Muscle of leg (tissue), 3 donors: ENCODE measurements at regions not wholly inside any gene's neighbourhood (a gene's known extent, or its start where the extent isn't known, plus 50 kb on each side); places are given as distances from the start of the nearest gene placed in this dataset.
"Not testable (repeated sequence)": the region's sequence is repeated elsewhere in the genome, so short reads cannot be mapped to it uniquely, and the experiment has no call there.

Experiments
- DNase-seq: peaks from one replicate; pipeline ENCODE4 v3.0.0; 2013
- H3K27ac ChIP-seq: one replicate; pipeline ENCODE4 v1.5.1; 2013; ENCODE audit warnings: mild to moderate bottlenecking, low read length, control low read depth
- H3K27me3 ChIP-seq: one replicate; pipeline ENCODE4 v1.6.1; 2013; ENCODE audit warnings: low read length; ENCODE audit not compliant: control insufficient read depth, insufficient read depth
- H3K36me3 ChIP-seq: one replicate; pipeline ENCODE4 v1.6.1; 2013; ENCODE audit warnings: low read length; ENCODE audit not compliant: control insufficient read depth, insufficient read depth
- H3K4me1 ChIP-seq: one replicate; pipeline ENCODE4 v1.6.1; 2013; ENCODE audit warnings: low read length; ENCODE audit not compliant: control insufficient read depth, insufficient read depth
- H3K4me3 ChIP-seq: one replicate; pipeline ENCODE4 v1.5.1; 2013; ENCODE audit warnings: low read length, control low read depth
- H3K9me3 ChIP-seq: replicated peaks from 2 replicates; pipeline ENCODE4 v1.6.1; 2013; ENCODE audit warnings: low read depth, low read length; ENCODE audit not compliant: control insufficient read depth
- whole genome bisulfite sequencing: methylation state at CpG from one replicate; pipeline ENCODE4 v1.1.5; 2013; ENCODE audit warnings: missing lambda C conversion rate; ENCODE audit not compliant: insufficient coverage; 5-methylcytosine and 5-hydroxymethylcytosine counted together

- H3K9me3 ChIP-seq = no peaks in the 10 kb centered on the region
- no peak overlapping the region for H3K27ac ChIP-seq
- DNase-seq = no peak
- no peaks in the 10 kb centered on the region for H3K4me1 ChIP-seq
- WGBS = no CpG with 5 or more reads among the region's 1 CpG
- H3K4me3 ChIP-seq = no peak overlapping the region
- no peaks in the 10 kb centered on the region for H3K27me3 ChIP-seq
- no peaks in the 10 kb centered on the region for H3K36me3 ChIP-seq
Observed at GRCh38 chr15:25605151-25605550, 166.3 kb upstream of the UBE3A start.

GRCh38 chr15:25600751-25601150 lies 161.9 kb upstream of the UBE3A start:
- no peak overlapping the region for H3K27ac ChIP-seq
- H3K36me3 ChIP-seq = no peaks in the 10 kb centered on the region
- no peaks in the 10 kb centered on the region for H3K27me3 ChIP-seq
- no peak for DNase-seq
- WGBS = no CpG with 5 or more reads among the region's 1 CpG
- H3K4me3 ChIP-seq = no peak overlapping the region
- H3K9me3 ChIP-seq = no peaks in the 10 kb centered on the region
- peaks cover 11% of the 10 kb centered on the region for H3K4me1 ChIP-seq

GRCh38 chr15:25597571-25597970 lies 158.7 kb upstream of the UBE3A start:
- DNase-seq = no peak
- H3K36me3 ChIP-seq = no peaks in the 10 kb centered on the region
- H3K27me3 ChIP-seq = no peaks in the 10 kb centered on the region
- no peak overlapping the region for H3K27ac ChIP-seq
- 22% methylated on average over 1 of the region's 5 CpGs for WGBS
- H3K4me3 ChIP-seq = no peak overlapping the region
- no peaks in the 10 kb centered on the region for H3K9me3 ChIP-seq
- H3K4me1 ChIP-seq = peaks cover 11% of the 10 kb centered on the region

- Histone ChIP-seq H3K27me3 (no peaks in the 10 kb centered on the region), H3K9me3 (peaks cover 4% of the 10 kb centered on the region), H3K4me3 (peak overlapping the region; percentile 4), H3K4me1 (peaks cover 11% of the 10 kb centered on the region), H3K27ac (no peak overlapping the region), H3K36me3 (no peaks in the 10 kb centered on the region)
- 66% methylated on average over 43 of the region's 44 CpGs for WGBS
- DNase-seq = peak; percentile 29
Observed at GRCh38 chr15:25596644-25597562, 158.1 kb upstream of the UBE3A start.

GRCh38 chr15:25587616-25588340 lies 149.0 kb upstream of the UBE3A start:
- 80% methylated on average over 2 of the region's 7 CpGs for WGBS
- DNase-seq = no peak
- peaks cover 4% of the 10 kb centered on the region for H3K9me3 ChIP-seq
- H3K27me3 ChIP-seq = peaks cover 2% of the 10 kb centered on the region
- H3K27ac ChIP-seq = no peak overlapping the region
- no peaks in the 10 kb centered on the region for H3K36me3 ChIP-seq
- H3K4me1 ChIP-seq = no peaks in the 10 kb centered on the region
- H3K4me3 ChIP-seq = no peak overlapping the region

- Histone ChIP-seq H3K27me3 (no peaks in the 10 kb centered on the region), H3K27ac (no peak overlapping the region), H3K4me1 (no peaks in the 10 kb centered on the region), H3K9me3 (no peaks in the 10 kb centered on the region), H3K4me3 (no peak overlapping the region), H3K36me3 (no peaks in the 10 kb centered on the region)
- no peak for DNase-seq
- 71% methylated on average over 2 of the region's 4 CpGs for WGBS
Observed at GRCh38 chr15:25582886-25583285, 144.1 kb upstream of the UBE3A start.

GRCh38 chr15:25579127-25579526 lies 140.3 kb upstream of the UBE3A start:
- no peaks in the 10 kb centered on the region for H3K27me3 ChIP-seq
- H3K4me3 ChIP-seq = no peak overlapping the region
- no CpG with 5 or more reads among the region's 2 CpGs for whole genome bisulfite sequencing
- H3K36me3 ChIP-seq = no peaks in the 10 kb centered on the region
- H3K9me3 ChIP-seq = no peaks in the 10 kb centered on the region
- no peaks in the 10 kb centered on the region for H3K4me1 ChIP-seq
- H3K27ac ChIP-seq = no peak overlapping the region
- DNase-seq = no peak

GRCh38 chr15:25572191-25572590 lies 133.4 kb upstream of the UBE3A start:
- peak; percentile 28 for DNase-seq
- Histone ChIP-seq H3K27me3 (no peaks in the 10 kb centered on the region), H3K9me3 (no peaks in the 10 kb centered on the region), H3K4me1 (no peaks in the 10 kb centered on the region), H3K27ac (no peak overlapping the region), H3K4me3 (no peak overlapping the region), H3K36me3 (no peaks in the 10 kb centered on the region)
- WGBS = 21% methylated on average over 2 of the region's 4 CpGs

GRCh38 chr15:25568751-25569150 lies 129.9 kb upstream of the UBE3A start:
- no peaks in the 10 kb centered on the region for H3K9me3 ChIP-seq
- H3K36me3 ChIP-seq = no peaks in the 10 kb centered on the region
- H3K27me3 ChIP-seq = no peaks in the 10 kb centered on the region
- H3K4me3 ChIP-seq = no peak overlapping the region
- H3K27ac ChIP-seq = no peak overlapping the region
- 89% methylated on average over 3 of the region's 7 CpGs for WGBS
- peak; percentile 81 for DNase-seq
- no peaks in the 10 kb centered on the region for H3K4me1 ChIP-seq

GRCh38 chr15:25566545-25566944 lies 127.7 kb upstream of the UBE3A start:
- not testable (repeated sequence) for H3K36me3 ChIP-seq, H3K4me3 ChIP-seq, DNase-seq, H3K9me3 ChIP-seq, H3K27me3 ChIP-seq, H3K27ac ChIP-seq, H3K4me1 ChIP-seq
- WGBS = 67% methylated on average over 3 of the region's 6 CpGs
